Stimulated activated CD4-positive, alpha-beta T cell treated with anti-CD3 and anti-CD28 coated beads, Interleukin-1b, Interleukin-23, amount 100 ng/mL, for 4 hours (primary cell): ENCODE measurements at regions not wholly inside any gene's neighbourhood (a gene's known extent, or its start where the extent isn't known, plus 50 kb on each side); places are given as distances from the start of the nearest gene placed in this dataset.

Experiments used
- DNase-seq, 2 donors: peaks; one replicate each; pipeline ENCODE4 v3.0.0-alpha.2; 2020; ENCODE audit warnings: low read depth in 2 of 2

DNA sequence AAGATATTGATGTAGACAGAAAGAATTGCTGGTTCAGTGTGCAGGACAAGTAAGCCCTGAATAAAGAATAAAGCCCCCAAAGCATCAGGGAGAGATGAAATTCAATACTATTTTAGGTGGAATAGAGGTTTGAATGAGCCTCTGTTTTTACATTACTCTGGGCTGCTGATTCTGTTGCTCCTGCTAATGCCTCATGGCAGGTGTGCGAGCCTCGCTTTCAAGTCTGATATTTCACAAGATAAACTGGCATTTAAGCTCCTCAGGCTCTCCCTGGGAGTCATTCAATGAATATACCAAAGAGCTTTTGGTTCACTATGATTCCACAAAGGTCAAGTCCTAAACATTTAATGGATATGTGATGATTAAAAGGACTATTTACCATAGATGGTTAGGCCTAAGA is 601.0 kb upstream of the SLC39A10 start:
- DNase-seq, result no peak

DNA sequence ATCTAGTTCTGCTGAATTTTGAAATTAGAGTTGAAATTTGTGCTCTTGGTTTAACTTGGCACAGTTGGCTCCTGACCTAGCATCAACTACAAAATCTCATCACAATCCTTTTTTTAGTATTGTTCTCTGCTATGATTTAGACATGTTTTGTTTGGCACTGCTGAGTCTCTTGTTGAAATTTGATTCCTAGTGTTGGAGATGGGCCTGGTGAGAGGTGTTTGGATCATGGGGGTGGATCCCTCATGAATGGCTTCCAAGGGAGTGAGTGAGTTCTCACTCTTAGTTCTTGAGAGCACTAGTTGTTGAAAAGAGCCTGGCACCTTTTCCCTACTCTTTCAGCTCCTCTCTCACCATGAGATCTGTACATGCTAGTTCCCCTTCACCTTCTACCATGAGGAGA is 605.6 kb upstream of the SLC39A10 start:
- no peak for DNase-seq

GRCh38 chr2:195049372-195050031 is 607.5 kb upstream of the SLC39A10 start:
- no peak for DNase-seq

DNA sequence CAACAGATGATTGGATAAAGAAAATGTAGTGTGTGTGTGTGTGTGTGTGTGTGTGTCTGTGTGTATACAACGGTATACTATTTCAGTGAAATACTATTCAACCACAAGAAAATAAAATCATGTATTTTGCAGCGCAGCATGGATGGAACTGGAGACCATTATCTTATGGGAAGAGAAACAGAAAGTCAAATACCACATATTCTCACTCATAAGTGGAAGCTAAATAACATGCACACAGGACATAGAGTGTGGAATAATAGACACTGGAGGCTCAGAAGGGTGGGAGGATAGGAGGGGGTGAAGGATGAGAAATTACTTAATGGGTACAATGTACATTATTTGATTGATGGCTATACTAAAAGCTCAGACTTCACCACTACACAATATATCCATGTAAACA is 609.1 kb upstream of the SLC39A10 start:
- no peak for DNase-seq

GRCh38 chr2:195044801-195045200 is 612.2 kb upstream of the SLC39A10 start:
- no peak for DNase-seq

- DNase-seq, result no peak
Observed at GRCh38 chr2:195038153-195038552, 618.9 kb upstream of the SLC39A10 start.

DNA sequence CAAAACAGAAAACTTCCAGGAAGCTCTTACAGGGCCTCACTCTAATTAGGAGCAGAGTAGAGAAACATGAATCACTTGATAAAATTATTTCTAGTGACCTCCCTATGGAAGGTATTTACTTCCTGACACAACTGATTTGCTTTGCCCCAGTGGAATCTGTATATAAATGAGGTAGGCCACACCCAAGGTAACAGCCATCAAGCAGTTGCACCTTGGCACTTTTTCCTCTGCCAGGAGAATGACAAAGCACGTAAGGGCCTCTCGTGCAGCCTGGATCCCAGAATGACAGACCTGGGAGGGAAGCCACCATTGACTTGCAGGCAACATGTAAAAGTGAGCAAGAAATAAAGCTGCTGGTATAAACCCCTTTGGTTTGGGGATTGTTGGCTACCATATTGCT is 620.0 kb upstream of the SLC39A10 start:
- DNase-seq, result no peak

DNA sequence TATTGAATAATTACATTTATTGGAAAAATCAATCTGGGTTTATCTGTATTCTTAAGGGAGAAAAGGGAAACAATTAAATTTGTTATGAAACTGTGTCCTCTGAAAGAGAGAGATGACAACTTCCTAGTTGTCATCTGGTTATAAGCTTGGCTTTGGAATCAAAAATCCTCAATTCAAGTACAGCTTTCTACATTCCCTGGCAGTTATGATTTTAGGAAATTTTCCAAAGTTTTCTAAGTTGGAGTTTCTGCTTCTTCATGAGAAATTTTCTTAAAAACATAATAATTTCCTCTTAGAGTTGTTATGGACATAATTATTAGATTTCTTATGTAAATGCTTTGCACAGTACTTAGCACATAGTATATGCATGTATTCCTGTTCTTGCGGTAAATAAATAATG is 625.6 kb upstream of the SLC39A10 start:
- no peak for DNase-seq

GRCh38 chr2:195029804-195030654 is 627.0 kb upstream of the SLC39A10 start:
- DNase-seq, result no peak

DNA sequence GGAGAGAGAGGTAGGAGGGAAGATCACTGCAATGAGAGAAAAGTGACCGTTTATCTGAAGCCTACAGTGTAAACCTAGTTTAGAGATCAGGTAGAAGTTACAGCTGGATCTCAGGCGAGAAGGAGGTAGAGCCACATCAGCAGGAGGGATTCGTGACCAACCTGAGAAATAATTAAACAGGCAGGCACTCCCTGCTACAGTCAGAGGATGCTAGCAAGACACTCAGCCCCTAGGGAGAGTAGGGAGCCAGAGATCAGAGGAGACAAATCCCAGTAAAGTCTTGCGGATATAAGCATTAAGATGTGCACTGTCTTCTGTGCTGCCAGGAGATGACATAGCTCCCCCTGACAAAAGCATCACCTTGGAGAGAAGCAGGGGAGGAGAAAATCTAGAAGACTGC is 629.1 kb upstream of the SLC39A10 start:
- no peak for DNase-seq

GRCh38 chr2:195026261-195026660 is 630.8 kb upstream of the SLC39A10 start:
- DNase-seq, result no peak

GRCh38 chr2:195022508-195022830 is 634.6 kb upstream of the SLC39A10 start:
- no peak for DNase-seq

DNA sequence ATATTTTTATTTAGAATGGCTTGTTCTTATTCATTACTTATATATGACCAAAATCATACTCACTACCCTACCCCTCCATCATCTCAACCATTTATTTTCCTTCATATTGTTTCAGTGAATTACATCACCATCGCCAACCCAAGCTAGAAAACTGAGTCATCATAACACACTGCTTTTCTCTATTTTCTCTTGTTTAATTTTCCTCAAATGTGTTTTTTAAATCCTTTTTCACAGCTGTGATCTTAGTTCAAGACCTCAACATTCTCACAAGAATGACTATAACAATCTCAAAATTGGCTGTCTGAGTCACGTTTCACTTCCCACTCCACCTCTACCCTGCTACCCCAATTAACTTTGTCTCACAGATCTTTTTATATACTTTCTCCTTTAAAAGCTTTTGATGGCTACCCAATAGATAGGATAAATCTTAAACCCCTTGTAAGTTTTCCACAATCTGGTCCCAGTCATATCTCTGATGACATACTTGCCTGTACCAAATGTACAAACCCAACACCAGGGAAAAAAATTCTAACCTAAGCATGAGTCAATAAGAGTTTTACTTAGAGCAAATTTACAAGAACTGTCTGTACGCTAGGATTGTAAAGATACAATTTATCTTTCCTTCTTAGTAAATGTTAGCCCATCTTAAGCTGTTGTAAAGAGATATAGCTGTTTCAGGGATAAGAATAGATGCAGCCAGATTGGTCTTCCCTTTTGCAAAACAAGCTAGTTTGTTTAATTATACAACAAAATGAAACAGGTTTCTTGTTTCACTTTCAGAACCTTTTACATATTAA is 635.1 kb upstream of the SLC39A10 start:
- DNase-seq, result no peak

- DNase-seq, result no peak
Observed at GRCh38 chr2:195018462-195018861, 638.6 kb upstream of the SLC39A10 start.

DNA sequence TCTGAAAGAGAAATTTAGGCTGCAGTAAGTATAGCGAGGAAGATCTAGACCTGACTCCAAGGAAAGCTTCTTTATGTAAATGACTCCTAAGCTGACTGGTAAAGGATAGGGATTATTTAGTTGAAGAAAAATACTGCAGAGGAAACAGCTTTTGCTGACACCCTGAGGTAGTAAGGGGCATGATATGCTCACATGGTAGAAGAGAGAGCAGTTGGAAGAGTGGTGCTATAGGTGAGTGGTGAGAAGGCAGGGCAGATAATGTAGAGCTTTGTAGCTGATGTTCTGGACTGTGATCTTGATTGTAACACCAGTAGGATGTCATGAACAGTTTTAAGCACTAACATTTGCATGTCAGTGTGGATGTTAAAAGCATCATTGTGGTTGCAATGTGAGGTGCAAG is 639.1 kb upstream of the SLC39A10 start:
- DNase-seq, result no peak

DNA sequence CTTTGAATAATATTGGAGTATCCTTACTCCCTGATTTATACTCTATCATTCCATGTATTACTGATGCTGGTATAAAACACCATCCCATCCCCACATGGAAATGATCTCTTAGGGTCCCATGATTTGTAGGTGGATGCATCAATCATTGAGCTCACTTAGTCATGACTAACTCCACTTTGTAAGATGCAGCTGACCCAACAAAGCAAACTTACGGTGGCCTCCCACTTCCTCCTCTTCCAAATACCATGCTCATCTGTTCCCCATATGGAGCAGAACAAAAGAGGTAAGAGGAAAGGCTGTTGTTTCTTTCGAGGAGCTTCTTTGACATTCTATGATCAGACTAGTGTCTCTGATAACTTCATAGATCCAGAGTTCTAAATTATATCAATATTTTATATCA is 640.2 kb upstream of the SLC39A10 start:
- no peak for DNase-seq

- no peak for DNase-seq
Observed at GRCh38 chr2:195009202-195009601, 647.8 kb upstream of the SLC39A10 start.

GRCh38 chr2:195006856-195007255 is 650.2 kb upstream of the SLC39A10 start:
- no peak for DNase-seq

DNA sequence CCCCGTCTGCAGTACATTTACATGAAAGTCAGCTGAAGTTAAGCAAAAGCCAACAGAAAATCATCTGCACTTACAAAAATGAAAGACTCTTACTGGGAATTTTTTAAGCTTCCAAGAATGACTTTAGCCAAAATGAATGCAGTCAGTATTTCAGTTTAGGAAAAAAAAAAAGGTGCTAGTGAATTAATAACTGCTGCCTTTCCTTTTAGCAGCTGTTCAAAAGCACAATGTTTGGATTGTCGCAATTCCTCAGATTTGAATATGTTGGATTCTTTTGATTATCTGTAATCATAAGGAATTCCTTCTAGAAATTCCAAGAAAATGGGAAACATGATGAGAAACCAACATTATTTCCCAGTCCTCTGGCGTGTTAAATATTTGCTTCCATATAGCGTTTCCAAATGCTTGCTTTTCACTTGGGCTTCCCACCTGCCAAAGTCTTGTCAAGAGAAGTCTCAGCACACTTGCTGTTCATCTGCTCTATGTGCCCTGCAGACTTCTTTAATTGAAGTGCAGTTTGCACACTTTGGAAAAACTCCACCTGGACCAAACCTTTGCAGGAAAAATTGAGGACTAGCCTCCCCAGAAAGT is 653.0 kb upstream of the SLC39A10 start:
- no peak for DNase-seq

DNA sequence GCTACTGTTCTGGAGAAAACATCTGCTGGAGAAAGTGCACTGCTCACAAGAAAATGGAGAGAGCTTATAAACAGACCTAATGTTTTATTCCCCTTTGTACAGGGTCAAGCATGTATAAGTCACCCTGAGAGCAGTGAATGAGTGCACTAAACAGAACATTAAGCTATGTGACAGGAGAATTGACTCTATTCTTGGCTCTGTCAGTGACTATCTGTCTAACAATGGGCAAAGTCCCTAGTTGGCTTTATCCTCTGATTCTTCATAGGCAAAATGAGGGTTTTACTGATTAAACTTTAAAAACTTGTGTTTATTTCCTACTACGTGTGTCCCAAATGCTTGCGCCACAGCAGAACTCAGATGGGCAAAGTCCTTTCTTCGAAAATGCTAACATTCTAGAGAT is 655.1 kb upstream of the SLC39A10 start:
- no peak for DNase-seq

GRCh38 chr2:194999771-195000170 is 657.3 kb upstream of the SLC39A10 start:
- DNase-seq, result no peak

GRCh38 chr2:194992648-194993047 is 664.4 kb upstream of the SLC39A10 start:
- DNase-seq, result no peak
